ENCODE measurements at regions not wholly inside any gene's neighbourhood (a gene's known extent, or its start where the extent isn't known, plus 50 kb on each side); places are given as distances from the start of the nearest gene placed in this dataset.

DNA sequence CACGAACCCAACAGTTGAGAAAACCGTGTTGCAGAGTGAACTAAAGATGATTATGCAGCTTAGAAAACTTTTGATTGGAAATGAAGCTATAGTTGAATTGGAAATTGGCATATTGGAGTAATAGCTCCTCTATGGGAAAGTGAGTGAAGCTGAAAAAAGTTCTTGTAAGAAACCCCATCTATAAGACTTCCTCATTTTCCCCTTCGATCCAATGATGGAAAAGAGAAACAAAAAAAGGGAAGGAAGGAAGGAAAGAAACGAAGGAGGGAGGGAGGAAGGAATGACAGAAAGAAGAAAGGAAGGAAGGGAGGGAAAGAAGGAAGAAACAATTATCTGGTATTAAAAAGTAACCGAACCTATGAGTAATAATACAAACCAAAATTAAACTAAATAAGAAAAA lies 791.8 kb upstream of the NR2F2 start:
- no peak for DNase-seq

DNA sequence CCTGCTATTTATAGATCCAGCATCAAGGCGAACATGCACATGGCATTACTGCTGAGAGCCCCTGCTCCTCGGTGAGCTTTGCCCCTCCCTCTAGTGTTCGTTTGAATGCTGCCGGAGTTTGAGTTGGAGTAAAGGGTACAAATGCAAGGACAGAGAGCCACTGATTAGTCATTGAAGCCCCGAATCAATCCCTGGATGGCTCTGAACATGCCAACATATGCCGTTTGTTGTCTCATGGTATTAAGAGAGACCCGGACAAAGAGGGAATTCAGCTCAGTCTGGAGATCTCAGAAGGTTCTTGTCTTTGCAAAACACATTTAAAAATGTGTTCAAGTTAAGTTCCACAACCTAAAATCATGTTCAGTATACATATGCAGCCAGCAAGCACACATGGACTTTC lies 789.2 kb upstream of the NR2F2 start:
- DNase-seq: no peak

DNA sequence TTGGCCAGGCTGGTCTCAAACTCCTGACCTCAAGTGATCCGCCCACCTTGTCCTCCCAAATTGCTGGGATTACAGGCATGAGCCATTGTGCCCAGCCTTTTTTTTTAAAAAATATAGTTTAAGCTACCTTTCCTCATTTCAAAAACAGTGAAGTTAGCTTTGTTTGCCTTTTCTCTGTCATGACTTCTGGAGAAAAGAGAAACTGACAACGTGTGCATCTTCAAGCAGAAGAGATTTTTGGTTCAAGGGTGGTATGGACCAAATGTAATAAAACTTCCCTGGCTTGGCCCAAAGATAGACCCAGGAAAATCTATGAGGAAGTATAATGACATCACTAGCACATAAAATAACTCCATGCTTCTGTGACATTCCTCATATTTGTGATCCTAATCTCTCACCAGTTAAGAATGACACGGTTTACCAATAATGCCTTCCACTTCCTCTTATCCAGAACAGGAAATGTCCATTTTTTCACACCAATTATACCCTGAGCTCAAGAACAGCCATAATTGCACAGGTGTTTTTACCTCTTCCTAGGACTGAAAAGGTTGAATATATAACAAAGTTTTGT lies 781.2 kb upstream of the NR2F2 start:
- no peak for DNase-seq

DNA sequence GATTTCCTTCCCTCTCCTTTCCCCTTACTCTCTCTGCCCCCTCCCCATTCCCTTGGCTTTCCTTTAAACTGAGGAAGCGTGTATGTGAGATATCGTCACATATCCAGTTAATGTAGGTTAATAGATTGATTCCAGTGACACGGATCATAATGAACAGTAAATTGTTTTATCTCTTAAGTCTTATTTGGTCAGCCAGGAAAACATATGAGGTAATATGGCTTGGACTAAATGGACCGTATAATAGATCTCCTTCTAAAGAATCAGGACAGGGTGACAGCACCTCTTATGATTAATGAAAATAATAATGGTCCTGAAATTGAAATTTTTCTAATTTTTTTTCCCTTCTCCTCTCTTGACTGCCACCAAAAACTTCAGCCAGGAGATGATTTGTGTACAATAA lies 779.8 kb upstream of the NR2F2 start:
- no peak for DNase-seq

DNA sequence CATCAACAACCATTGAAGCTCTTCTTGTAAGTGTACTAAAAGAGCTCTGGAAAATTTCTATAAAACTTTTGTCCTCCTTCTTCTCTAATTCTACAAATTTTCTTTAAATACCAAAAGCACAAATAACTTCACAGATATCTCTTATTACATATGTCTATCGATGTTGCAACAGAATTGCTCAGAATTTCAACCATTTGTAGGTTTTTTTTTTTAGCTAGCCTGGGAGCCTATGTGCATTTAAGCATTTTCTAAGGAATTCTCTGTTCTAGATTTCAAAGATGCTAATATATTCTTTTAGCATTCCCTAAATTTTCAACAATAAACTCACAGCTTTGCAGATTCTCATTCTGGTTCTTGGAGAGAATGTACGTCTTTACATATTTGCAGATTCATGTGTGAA lies 774.3 kb upstream of the NR2F2 start:
- DNase-seq: no peak

DNA sequence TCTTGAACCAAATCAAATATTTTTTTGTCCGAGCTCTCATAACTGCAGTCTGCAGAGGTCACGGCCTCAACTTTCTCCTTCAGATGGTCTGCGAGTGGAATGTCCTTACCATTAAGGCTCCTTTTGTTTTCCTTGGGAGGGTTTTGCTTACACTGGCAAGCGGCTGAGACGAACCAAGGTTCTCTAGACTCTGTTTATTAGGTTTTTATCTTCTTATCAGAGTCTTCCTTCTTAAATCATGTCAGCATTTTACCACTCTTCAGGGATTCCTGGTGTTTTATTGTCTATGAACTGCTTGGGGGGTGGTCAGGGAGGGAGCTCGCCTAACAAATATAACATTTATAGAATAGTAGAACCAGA lies 773.7 kb upstream of the NR2F2 start:
- DNase-seq: no peak

DNA sequence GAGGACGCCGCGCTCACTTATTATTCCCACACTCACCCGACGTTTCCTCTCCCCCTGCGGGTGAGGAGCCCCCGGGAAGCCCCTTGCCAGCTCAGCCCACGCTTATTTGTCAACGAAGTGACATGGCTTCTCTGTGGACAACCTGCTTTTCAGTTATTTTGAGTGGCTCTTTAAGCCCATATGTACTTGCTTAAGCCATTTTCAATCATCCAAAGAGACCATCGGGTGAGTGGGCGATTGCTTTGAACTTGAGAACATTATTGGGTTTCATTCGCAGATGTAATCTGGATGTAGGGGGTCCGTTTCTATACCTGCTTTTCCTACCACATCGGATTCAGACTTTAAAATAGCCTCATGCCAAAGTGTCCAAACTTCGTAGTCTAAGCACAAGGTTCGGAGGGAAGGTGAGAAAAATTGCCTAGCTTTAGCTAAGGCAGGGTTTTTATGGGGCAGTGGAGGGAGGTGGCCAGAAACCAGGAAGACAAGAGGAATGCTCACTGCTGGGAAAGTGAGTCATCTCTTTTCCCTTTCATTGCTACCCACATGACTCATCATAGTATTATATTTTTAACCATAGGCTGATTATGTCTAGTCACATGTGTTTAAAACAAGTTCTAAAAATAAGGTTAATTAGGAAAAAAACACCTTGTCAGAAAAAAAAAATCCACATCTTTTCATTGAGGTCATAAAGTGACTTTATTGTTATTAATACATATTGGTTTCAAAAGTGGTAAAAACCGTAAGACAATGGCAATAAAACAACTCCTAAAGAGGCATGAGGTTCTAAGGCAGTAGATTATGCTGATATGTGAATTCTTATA lies 773.1 kb upstream of the NR2F2 start:
- no peak for DNase-seq

DNA sequence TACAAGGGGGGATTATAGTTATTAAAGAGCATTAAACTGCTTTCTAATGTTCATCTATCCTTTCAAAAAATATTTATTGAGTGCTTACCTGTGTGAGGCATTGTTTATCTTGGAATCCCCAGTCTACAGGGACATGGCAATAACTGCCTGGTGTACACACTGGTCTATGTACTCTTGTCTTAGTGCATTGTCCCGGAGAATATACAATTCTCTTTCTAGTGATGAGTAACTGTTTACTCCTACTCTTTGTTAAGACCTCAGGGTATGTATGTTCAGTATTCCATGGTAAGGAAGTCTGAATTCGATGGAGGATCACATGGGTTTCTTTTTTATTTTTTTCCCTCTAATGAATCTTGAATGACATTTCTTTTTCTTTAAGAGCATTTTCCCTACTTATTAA lies 772.4 kb upstream of the NR2F2 start:
- DNase-seq: no peak

DNA sequence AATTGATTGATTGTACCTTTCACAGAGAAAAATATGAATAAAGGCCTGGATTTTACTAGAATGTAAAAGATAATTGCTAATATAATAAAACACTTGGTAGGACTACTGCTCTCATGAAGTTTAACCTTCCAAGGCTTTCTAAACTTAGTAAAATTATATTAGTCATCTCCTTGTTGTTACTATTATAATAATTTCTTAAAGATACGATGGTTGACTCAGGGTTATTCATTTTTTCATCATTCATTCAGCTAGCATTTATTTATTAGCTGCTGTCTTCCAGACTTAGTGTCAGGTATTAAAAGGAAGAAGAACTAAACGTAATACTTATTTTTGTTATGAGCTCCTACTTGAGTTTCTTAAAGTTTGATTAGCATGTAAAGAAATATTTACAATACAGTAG lies 771.6 kb upstream of the NR2F2 start:
- no peak for DNase-seq

DNA sequence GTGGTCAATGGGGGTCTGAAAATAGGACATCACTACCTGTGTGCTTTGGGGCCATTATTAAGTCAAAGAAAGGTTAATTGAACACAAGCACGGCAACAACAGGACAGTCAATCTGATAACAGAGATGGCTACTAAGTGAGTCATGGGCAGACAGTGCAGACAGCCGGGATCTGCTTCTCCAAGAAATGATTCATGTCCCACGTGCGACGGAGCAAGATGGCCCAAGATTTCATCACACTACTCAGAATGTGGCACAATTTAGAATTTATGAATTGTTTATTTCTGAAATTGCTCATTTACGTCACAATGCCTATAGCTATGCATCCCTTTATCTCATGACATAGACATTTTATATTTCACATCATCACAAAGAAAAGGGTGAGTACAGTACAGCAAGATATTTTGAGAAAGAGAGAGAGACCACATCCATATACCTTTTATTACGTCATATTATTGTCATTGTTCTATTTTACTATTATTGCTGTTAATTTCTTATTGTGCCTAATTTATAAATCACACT lies 770.6 kb upstream of the NR2F2 start:
- no peak for DNase-seq

DNA sequence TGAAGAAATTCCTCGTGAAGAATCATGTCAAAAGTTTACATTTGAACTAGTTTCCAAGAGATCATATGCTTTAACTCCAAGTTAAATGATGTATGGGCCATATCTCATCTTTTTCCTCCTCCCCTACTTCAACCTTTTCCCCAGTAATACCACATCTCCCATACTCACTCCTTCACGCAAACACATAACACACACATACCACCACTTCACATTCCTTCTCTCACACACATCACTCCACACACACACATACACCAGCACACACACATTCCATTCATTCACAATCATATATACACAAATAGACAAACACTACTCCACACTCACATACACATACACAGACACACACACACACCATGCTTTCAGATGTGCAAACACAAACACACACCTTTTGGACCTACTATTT lies 769.0 kb upstream of the NR2F2 start:
- no peak for DNase-seq

DNA sequence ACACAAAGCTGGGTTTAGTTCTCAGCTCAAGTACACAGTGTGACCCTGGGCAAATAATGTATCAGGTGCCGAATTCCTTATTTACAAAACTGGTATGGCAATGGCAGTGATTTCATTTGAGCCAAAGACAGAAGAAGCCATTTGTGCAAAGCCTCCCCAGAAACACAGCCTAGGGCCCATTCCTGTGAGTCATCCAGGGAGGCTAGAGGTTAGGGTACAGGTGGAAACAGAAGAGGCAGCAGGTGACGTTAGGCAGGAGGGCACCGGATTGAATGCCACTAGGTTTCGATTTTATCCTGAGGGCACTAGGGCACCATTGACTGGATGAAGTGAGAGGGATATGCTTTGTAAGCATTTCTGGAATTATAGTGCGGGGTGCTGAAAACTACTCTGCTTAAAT lies 766.9 kb upstream of the NR2F2 start:
- DNase-seq: no peak

DNA sequence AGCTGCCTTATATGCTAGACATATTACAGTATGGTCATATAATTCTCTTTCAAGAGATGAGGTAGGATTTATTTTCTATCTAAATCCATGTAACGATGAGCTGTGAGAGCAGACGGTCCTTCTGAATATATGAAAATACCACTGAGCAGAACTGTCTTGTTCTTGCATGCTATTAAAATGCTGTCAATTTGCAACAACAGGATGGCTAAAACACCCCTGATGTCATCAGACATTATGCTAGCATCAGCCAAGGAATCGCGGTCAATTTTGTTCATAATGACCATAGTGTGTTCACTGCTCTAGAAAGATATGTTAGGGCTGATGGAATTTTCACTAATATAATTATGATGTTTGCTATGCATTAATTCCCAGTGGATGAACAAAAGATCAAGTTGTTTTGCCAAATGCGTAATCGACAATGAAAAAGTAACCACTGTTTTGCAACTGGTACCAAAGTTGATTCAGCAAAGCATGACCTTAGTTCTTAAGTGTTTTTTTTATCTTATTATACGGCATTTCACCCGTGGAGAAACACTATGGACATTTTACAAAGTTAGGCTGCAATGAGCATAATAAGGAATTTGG lies 765.4 kb upstream of the NR2F2 start:
- no peak for DNase-seq

DNA sequence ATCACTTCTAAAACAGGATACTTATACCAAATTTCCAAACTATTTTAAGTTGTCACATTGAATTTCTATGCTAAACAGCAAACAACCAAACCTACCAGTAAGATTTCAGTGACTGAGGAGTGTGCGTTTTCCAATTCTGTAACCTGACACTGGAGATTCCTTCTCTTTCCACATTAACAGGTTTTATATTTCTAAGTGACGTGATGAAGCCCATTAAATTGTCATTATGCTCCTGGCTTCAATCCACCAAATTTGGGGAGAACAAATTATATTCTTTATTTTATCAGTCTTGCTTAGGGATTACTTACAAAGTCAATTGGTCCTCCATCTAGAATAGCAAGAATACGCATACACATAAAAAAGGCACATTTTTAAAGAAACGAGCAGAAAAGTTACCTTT lies 764.8 kb upstream of the NR2F2 start:
- no peak for DNase-seq

DNA sequence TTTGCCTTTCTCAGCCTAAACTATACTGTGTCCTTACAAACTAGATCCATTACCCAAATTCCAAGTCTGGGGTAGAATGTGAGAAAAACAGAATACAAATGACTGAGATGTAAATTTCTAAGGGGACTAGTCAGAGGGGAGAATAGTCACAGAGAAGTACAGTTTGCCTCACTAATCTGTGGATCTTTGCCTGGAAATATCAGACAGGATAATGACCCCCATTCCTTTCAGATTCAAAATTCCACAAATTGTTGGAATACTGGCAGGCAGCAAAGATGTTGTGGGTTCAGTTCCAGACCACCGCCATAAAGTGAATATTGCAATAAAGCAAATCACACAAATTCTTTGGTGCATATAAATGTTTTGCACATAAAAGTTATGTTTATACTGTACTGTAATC lies 762.8 kb upstream of the NR2F2 start:
- no peak for DNase-seq

DNA sequence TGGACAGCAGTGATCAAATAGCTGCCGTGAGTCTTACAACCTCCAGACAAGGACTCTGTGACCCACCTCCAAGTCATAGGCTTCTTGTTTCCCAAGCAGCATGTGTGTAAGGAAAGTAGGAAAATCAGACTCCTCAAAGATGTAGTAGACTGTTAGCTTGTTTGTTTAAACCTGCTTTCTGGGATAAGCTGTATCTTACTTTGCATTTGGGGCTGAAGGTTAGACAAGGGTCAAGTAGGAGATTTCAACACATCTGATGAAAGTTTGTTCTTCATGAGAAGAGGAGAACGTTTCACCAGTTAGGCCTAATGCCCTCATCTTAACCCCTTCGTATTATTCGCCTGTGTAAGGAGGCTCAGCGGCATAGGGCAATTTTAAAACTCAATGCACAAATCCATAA lies 756.4 kb upstream of the NR2F2 start:
- no peak for DNase-seq

DNA sequence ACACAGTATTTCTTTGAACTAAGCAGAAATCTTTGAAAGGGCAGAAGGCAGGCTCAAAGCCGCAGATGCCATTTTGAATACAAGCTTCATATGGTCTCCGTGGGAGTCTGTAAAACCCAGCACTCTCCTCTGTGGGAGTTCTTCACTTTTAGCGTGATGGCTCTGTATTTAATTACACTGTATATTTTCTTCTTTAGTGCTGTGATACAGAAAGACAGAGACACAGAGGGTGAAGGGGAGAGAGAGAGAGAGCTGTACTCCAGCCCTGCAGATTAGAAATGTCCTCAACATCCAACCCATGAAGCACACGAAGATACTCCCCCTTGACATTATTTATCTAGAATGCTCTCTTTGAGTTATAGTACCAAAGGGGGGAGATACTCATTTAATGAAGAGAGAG lies 752.6 kb upstream of the NR2F2 start:
- DNase-seq: no peak

DNA sequence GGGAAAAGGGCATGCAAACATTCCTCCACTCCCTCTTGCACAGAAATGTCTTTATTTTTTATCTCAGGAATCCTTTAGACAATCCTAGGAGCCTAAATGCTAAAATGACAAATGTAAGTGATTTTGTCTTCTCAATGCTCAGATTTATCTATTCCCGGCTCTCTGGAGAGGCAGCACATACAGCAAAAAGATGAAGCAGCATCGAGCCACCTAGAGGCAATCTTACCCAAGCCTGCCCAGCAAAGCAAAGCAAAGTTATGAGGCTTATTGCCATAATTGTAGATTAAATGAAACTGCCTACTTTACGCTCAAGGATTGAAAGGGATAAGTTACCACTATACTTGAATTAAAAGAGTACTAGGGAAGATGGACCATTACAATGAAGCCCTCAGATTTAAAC lies 750.4 kb upstream of the NR2F2 start:
- DNase-seq: no peak

DNA sequence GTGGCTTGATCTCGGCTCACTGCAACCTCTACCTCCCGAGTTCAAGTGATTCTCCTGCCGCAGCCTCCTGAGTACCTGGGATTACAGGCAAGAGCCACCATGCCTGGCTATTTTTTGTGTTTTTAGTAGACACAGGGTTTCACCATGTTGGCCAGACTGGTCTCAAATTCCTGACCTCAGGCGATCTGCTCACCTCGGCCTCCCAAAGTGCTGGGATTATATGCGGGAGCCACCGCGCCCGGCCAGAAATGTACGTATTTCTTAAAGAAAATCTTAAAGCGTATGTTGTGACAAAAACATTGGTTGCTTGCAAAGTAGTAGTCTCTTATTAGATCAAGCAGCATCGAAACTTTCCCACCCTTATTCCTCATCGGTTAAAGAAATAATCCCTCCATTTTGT lies 748.9 kb upstream of the NR2F2 start:
- DNase-seq: no peak

DNA sequence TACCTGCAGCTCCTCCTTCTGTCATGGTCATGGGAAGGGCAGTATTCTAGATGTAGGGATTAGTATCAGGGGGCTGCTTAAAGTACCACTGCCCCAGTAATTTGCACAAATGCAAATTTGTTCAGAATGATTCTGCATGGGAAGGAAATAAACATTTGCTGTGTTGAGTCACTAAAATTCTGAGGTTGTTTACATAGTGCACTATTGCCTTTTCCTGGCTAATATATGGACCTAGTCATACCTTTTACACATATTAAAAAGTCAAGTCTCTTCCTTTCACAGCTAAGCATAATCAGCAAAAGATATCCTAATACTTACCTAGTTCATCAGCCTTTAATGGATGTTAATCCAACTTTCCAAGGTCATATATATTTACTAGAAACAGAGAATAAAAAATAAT lies 746.4 kb upstream of the NR2F2 start:
- DNase-seq: no peak

DNA sequence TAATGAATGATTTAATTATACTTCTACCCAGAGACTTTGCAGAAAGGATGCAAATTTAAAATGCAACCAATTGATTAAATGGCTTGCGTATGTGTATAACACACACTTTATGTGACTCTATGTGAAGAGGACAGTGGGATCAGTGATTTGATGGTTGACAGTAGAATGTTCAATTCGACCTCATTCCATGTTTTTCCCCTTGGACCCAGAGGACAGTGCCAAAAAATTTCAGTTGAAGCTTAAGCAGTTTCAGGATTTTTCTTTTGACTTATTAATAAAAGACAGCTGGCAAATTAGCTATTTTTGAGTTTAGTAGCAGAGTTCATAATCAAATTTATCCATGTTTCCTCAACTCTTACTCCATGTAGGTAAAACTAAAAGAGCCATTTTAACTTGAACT lies 742.4 kb upstream of the NR2F2 start:
- no peak for DNase-seq

DNA sequence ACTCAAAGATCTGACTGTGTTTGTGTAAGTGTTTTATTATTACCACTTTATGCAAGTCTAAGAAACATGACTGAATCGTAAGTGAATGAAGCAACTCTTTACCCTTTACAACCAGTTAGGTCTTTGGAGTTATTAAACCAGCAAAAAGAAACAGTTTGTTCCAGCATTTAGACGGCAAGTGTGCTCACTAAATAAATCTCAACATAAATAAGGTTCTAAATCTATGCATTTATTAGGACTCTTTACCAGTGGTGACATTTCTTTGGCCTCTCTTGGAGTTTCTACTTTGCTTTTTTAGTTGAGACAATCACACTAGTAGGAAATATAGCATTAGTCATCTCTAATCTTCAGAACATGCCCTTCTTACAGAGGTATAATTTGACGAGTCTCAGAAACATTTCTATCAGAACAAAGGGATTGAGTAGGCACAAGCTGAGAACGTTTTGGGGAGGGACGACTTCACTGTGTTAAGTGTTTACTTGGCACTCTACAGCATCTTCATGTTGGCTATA lies 739.9 kb upstream of the NR2F2 start:
- no peak for DNase-seq

DNA sequence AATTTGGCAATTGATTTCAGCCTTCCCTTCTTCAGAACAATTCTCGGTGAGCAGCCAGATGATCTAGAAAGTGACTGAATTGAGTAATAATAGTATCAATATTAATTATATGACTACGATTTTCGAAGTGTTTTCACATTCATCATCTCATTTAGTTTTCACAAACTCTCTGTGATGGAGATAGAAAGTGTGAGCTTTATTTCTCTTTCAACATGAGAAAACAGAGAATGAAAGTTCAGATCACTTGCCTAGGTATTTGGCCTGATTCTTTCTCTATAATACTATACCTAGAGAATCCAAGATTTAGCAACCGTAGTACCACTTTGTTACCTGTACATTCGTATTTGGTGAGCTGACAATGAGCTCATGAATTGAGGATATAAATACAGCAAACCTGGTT lies 739.2 kb upstream of the NR2F2 start:
- no peak for DNase-seq

DNA sequence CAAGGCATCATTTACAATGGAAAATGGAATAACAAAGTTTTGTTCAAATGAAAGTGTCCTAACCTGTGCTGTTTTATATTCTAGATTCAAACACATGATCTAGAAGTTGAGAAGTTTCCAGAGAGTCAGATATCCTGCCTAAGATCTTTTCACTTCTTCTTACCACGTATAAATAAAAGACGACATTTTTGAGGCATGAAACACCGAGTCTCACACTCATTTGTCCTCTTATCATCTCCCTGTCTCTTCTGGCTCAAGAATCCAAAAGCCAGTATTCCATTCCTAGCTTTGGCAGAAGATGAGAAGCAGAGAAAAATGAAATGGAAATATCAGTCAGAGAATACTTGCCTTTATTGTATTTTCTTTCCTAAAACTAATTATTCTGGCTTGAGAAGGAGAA lies 738.6 kb upstream of the NR2F2 start:
- DNase-seq: no peak

Data from activated CD4-positive, alpha-beta T cell treated with anti-CD3 and anti-CD28 coated beads, Interleukin-2, amount 50 U/mL, for 1 hour (primary cell).